ENCODE measurements at regions not wholly inside any gene's neighbourhood (a gene's known extent, or its start where the extent isn't known, plus 50 kb on each side); places are given as distances from the start of the nearest gene placed in this dataset.

DNA sequence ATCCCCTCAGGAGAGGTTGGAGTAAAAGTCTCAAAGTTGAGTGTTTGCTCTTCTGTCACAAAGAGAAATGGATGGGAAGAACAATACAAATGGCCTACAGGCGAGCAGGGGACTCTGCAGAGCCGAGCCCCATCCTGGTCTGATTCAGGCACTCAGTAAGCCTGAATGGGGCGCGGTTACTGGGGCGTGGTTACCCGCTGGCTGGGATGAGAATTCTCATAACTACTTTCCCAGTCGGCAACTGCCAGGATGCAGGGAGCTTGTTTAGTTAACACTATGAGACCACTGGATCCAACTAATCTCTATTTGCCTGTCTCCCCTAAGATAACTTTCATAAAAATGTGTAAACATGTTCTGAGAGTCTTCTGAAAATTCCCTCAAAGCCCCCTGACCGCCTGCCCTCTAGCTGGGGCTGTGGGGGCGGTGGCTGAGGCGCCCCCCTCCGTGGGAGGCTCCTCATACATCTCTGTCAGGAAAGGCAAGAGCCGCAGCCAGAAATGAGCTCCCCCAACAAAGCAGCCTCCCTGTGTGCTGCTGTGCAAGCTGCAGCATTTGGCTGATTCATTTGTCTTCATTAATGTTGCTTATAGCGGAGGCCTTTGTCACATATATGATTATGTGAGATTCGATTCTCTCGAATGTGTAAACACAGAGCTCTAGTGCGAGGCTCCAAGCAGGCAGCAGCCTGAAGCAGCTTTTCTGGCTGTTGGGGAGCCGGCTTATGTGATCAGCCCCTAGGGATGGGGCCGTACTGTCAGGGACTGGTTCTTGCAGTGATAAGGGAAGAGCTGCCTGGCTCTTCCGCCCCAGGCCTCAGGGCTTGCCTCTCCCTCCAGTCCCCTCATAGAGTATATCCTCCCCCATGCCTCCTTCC is 126.1 kb upstream of the ARHGAP5 start:
- peak; percentile 47 for DNase-seq

DNA sequence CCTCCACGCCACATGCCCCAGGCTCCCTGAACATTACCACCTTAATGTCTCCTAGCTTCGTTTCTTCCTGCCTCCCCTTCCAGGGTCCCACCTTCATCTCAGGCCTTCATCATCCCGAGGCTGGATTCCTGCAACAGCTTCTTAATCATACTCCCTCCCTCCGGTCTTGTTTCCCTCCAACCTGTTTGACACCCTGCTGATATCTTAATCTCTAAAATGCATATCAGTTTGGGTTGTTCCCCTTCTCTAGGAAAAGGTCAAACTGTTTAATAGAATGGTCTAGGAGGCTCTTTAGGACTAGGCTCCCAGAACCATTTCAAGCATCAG is 125.5 kb upstream of the ARHGAP5 start:
- Histone ChIP-seq H3K4me1 (ENCODE audit: control insufficient read depth in 1 of 2, insufficient read depth in 2 of 2, low read depth in 1 of 2, low read length in 1 of 2) (peaks cover 3 to 11% of the 10 kb centered on the region in 2 experiments; a peak in 1 of 4 replicates), H3K9ac (no peak overlapping the region), H3K36me3 (replicated peaks in 1 of 2; ENCODE audit: control insufficient read depth in 1 of 2, insufficient read depth in 2 of 2, low read length in 1 of 2) (no peaks in the 10 kb centered on the region), H3K4me3 (ENCODE audit: low read depth in 2 of 2, low read length in 1 of 2) (no peak overlapping the region), H3K4me2 (no peak overlapping the region), H3K27me3 (ENCODE audit: insufficient read depth) (no peaks in the 10 kb centered on the region), H3K9me2 (no peaks in the 10 kb centered on the region), H3F3A (replicated peaks; ENCODE audit: insufficient read depth) (no peaks in the 10 kb centered on the region), H3K27ac (ENCODE audit: low read depth in 2 of 2, low read length in 1 of 2) (no peak overlapping the region), H2AFZ (ENCODE audit: low read depth) (no peak overlapping the region), H3K9me3 (no peaks in the 10 kb centered on the region), H3K79me2 (ENCODE audit: insufficient read depth) (no peaks in the 10 kb centered on the region), H4K20me1 (ENCODE audit: insufficient read depth) (no peaks in the 10 kb centered on the region)
- WGBS (ENCODE audit: low lambda C conversion rate): 86% methylated on average over 4 of the region's 4 CpGs
- TF ChIP-seq NFIC (IDR thresholded peaks at IDR 0.05; ENCODE audit: borderline replicate concordance) (no peak), RFX5 (IDR thresholded peaks at IDR 0.05; ENCODE audit: low read length) (no peak), TCF12 (IDR thresholded peaks at IDR 0.05) (no peak), EZH2phosphoT487 (IDR thresholded peaks at IDR 0.05; ENCODE audit: borderline replicate concordance, low read depth) (no peak), SMC3 (IDR thresholded peaks at IDR 0.05; ENCODE audit: low read depth, low read length) (no peak), MEF2A (IDR thresholded peaks at IDR 0.05; ENCODE audit: borderline replicate concordance, low read depth) (no peak), GABPA (IDR thresholded peaks at IDR 0.05; ENCODE audit: low read depth) (no peak), MXI1 (IDR thresholded peaks at IDR 0.05; ENCODE audit: low read depth, low read length) (no peak), POLR2AphosphoS5 (IDR thresholded peaks at IDR 0.05; ENCODE audit: low read depth, low read length) (no peak), NRF1 (IDR thresholded peaks at IDR 0.05; ENCODE audit: low read depth, low read length) (no peak), SIN3A (IDR thresholded peaks at IDR 0.05; ENCODE audit: borderline replicate concordance, low read depth, low read length) (no peak), EP300 (IDR thresholded peaks at IDR 0.05; ENCODE audit: borderline replicate concordance in 1 of 2, low read depth in 1 of 2, low read length in 1 of 2) (no peak), TAF1 (IDR thresholded peaks at IDR 0.05; ENCODE audit: borderline replicate concordance, low read depth, low read length) (no peak)
- TF ChIP-seq, protein P1, sequence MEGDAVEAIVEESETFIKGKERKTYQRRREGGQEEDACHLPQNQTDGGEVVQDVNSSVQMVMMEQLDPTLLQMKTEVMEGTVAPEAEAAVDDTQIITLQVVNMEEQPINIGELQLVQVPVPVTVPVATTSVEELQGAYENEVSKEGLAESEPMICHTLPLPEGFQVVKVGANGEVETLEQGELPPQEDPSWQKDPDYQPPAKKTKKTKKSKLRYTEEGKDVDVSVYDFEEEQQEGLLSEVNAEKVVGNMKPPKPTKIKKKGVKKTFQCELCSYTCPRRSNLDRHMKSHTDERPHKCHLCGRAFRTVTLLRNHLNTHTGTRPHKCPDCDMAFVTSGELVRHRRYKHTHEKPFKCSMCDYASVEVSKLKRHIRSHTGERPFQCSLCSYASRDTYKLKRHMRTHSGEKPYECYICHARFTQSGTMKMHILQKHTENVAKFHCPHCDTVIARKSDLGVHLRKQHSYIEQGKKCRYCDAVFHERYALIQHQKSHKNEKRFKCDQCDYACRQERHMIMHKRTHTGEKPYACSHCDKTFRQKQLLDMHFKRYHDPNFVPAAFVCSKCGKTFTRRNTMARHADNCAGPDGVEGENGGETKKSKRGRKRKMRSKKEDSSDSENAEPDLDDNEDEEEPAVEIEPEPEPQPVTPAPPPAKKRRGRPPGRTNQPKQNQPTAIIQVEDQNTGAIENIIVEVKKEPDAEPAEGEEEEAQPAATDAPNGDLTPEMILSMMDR (IDR thresholded peaks at IDR 0.05): no peak
- TF ChIP-seq, protein P2, sequence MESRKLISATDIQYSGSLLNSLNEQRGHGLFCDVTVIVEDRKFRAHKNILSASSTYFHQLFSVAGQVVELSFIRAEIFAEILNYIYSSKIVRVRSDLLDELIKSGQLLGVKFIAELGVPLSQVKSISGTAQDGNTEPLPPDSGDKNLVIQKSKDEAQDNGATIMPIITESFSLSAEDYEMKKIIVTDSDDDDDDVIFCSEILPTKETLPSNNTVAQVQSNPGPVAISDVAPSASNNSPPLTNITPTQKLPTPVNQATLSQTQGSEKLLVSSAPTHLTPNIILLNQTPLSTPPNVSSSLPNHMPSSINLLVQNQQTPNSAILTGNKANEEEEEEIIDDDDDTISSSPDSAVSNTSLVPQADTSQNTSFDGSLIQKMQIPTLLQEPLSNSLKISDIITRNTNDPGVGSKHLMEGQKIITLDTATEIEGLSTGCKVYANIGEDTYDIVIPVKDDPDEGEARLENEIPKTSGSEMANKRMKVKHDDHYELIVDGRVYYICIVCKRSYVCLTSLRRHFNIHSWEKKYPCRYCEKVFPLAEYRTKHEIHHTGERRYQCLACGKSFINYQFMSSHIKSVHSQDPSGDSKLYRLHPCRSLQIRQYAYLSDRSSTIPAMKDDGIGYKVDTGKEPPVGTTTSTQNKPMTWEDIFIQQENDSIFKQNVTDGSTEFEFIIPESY (IDR thresholded peaks at IDR 0.05; ENCODE audit: borderline replicate concordance, low read depth): no peak
- ChIA-PET CTCF (interaction anchor here (1.1 to 2.1 kb wide), 4 partner anchors 12 to 301 kb away, joined by 3 to 6 read pairs (median 4); no protein-coding TSS in a partner anchor), POLR2A (no interaction called here)
- DNase-seq: no peak

More for the DNA sequence above, 126.1 kb upstream of the ARHGAP5 start:
- peak overlapping the region; percentile 45; the same call in 1 of the 2 replicates for H2AFZ ChIP-seq (ENCODE audit: low read depth)
- H3K4me3 ChIP-seq (ENCODE audit: low read depth in 2 of 2, low read length in 1 of 2): no peak overlapping the region
- H3F3A ChIP-seq (replicated peaks; ENCODE audit: insufficient read depth): no peaks in the 10 kb centered on the region
- CTCF ChIA-PET: interaction anchor here (1.1 to 2.1 kb wide), 6 partner anchors 12 to 441 kb away, joined by 3 to 6 read pairs (median 3); no protein-coding TSS in a partner anchor
- H3K27me3 ChIP-seq (ENCODE audit: insufficient read depth): no peaks in the 10 kb centered on the region
- no peak overlapping the region for H3K4me2 ChIP-seq
- TF ChIP-seq RFX5 (IDR thresholded peaks at IDR 0.05; ENCODE audit: low read length) (no peak), RAD21 (IDR thresholded peaks at IDR 0.05; ENCODE audit: low read length) (no peak), CHD2 (IDR thresholded peaks at IDR 0.05; ENCODE audit: low read length, partially characterized antibody) (no peak)
- H3K79me2 ChIP-seq (ENCODE audit: insufficient read depth): no peaks in the 10 kb centered on the region
- H4K20me1 ChIP-seq (ENCODE audit: insufficient read depth): no peaks in the 10 kb centered on the region
- POLR2A ChIA-PET: no interaction called here
- H3K9me2 ChIP-seq: no peaks in the 10 kb centered on the region
- H3K4me1 ChIP-seq (ENCODE audit: control insufficient read depth in 1 of 2, insufficient read depth in 2 of 2, low read depth in 1 of 2, low read length in 1 of 2): peaks cover 3 to 11% of the 10 kb centered on the region in 2 experiments; a peak in 1 of 4 replicates
- H3K9me3 ChIP-seq: no peaks in the 10 kb centered on the region
- no peak overlapping the region for H3K9ac ChIP-seq
- no peak overlapping the region for H3K27ac ChIP-seq (ENCODE audit: low read depth in 2 of 2, low read length in 1 of 2)
- WGBS (ENCODE audit: low lambda C conversion rate): 63% methylated on average over 13 of the region's 19 CpGs
- H3K36me3 ChIP-seq (replicated peaks in 1 of 2; ENCODE audit: control insufficient read depth in 1 of 2, insufficient read depth in 2 of 2, low read length in 1 of 2): no peaks in the 10 kb centered on the region
